Fibroblast of villous mesenchyme (primary cell): ENCODE measurements at regions not wholly inside any gene's neighbourhood (a gene's known extent, or its start where the extent isn't known, plus 50 kb on each side); places are given as distances from the start of the nearest gene placed in this dataset.

Experiments
- DNase-seq: peaks from one replicate; pipeline ENCODE4 v3.0.0-alpha.2; 2010; ENCODE audit warnings: low read depth
- H3K4me3 ChIP-seq: 2 replicates; pipeline ENCODE4 v1.5.1; 2011; ENCODE audit warnings: low read depth, mild to moderate bottlenecking, low read length
- TF ChIP-seq, protein P1 (sequence below): IDR thresholded peaks from 2 replicates; pipeline ENCODE4 v1.5.1; 2012; ENCODE audit warnings: low read depth, mild to moderate bottlenecking, low read length; ENCODE audit not compliant: insufficient read depth

DNA sequence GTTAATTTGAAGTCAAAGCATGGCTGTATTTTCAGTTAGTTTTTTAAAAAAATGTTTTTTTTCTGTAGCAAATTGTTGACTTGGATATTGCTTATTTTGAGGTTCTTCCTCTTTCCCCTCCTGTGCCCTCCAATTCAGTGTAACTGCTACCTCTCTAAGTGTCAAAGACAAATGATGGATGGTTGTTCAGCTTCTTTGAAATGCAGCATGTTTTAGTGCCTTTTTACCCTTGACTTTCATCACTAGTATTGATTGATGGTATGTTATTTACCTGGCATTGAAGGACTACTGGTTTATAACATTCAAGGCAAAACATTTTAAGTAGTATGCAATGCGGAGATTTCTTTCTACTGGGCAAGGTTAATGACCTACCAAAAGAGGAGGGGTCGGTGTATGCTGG, 281.0 kb upstream of the FAT1 start:
- TF ChIP-seq, protein P1, sequence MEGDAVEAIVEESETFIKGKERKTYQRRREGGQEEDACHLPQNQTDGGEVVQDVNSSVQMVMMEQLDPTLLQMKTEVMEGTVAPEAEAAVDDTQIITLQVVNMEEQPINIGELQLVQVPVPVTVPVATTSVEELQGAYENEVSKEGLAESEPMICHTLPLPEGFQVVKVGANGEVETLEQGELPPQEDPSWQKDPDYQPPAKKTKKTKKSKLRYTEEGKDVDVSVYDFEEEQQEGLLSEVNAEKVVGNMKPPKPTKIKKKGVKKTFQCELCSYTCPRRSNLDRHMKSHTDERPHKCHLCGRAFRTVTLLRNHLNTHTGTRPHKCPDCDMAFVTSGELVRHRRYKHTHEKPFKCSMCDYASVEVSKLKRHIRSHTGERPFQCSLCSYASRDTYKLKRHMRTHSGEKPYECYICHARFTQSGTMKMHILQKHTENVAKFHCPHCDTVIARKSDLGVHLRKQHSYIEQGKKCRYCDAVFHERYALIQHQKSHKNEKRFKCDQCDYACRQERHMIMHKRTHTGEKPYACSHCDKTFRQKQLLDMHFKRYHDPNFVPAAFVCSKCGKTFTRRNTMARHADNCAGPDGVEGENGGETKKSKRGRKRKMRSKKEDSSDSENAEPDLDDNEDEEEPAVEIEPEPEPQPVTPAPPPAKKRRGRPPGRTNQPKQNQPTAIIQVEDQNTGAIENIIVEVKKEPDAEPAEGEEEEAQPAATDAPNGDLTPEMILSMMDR, result no peak
- H3K4me3 ChIP-seq, result no peak overlapping the region
- no peak for DNase-seq

DNA sequence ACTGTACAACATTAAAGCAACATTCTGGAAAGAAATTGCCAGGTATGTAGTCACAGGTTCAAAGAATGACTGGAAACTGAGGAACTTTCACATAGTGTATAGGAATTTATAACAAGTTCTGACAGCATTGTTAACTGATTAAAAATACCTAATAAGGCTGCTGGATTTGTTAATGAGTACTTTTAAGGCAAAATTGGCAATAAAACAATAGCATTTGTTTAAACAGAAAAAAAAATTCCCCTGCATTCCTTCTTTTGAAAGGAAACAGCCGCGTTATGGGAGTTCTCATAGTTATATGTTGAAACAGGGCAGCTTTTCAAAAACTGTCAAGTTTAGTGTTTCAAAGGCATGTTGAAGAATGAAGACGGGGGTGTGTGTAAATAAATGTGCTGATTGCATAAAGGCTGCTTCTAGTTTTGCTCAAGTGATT, 282.5 kb upstream of the FAT1 start:
- no peak overlapping the region for H3K4me3 ChIP-seq
- DNase-seq, result peak; percentile 47
- TF ChIP-seq, protein P1, result no peak

DNA sequence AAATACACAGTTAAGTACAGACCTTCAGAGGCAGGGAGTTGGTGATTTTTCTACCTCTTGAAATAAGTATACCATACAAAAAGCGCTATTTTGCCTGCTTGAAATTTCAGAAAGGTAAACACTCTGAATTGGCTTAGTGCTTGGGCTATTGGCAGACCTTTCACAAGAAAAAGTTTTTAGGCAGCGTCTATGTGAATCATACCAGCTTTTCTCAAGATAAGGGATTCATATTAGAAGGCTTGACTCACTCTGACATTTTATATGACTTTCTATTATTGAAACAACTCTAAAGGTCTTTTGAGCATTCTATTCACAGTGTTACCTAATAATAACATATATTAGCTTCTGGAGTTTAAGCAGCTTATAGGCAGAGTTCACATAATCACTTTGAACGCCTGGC, 286.4 kb upstream of the FAT1 start:
- no peak overlapping the region for H3K4me3 ChIP-seq
- no peak for DNase-seq
- TF ChIP-seq, protein P1, result no peak

DNA sequence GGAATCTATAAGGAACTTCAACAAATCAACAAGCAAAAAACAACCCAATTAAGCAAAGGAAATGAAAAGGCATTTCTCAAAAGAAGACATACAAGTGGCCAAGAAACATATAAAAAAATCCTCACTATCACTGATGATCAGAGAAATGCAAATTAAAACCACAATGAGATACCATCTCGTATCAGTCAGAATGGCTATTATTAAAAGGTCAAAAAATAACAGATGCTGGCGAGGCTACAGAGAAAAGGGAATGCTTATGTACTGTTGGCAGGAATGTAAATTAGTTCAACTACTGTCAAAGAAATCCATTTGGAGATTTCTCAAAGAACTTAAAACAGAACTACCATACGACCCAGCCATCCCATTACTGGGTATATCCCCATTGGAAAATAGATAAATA, 292.4 kb upstream of the FAT1 start:
- TF ChIP-seq, protein P1, result no peak
- DNase-seq, result peak; percentile 2
- H3K4me3 ChIP-seq, result no peak overlapping the region

DNA sequence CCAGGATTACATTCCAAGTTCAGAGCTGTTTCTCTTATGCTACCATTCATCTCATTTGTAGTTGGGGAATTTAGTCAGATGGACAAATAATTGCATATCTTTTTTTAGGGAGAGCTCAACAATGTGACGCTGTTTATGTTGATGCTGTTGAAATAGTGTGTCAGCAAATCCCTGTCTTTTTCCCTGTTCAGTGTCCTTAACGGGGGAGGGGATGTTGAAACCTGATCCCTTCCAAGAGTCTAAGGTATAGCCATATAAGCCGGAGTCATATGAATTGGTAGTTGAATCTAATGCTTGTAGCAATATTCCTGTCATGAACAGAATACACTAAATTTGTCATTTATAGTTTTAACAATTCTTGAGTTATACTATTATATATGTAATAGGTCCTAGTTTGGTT, 293.5 kb upstream of the FAT1 start:
- TF ChIP-seq, protein P1, result no peak
- no peak overlapping the region for H3K4me3 ChIP-seq
- no peak for DNase-seq

DNA sequence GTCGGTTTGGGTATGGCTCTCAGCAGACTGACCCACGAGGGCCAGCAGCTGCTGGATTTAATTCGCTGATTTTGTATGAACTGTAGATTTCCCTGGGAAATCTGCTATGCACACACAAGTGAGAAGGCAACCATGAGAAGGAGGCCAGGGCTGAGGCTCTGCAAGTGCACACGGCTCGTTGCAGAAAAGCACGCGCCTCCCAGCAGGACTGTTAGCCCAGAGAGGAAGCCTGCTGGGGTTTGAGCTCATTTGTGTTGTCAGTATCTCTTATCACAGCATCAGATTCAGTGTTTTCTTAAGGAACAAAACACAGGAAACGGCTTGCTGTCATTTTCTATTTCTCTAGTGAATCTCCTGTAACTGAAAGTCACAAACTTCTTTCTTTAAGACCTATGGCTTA, 296.2 kb upstream of the FAT1 start:
- no peak overlapping the region for H3K4me3 ChIP-seq
- DNase-seq, result no peak
- TF ChIP-seq, protein P1, result no peak

DNA sequence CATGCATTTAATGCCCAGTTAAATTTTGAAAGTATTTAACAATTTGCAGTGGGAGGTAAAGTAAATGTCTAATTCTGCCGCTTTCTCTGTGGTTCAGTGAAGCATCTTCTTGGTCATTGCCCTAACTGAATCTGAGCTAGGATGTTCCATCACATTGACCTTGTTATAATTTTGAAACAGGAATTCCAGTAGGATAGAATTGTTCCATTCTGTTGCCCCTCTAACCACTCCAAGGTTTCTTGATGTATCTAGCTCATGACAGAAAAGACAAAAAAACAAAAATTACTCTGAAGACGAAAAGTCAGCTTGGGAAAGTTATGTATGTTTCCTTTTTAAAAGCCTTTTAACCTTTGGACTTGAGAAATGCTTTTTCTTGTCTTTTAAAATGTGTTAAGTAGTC, 297.0 kb upstream of the FAT1 start:
- DNase-seq, result no peak
- TF ChIP-seq, protein P1, result no peak
- no peak overlapping the region for H3K4me3 ChIP-seq
